NT2/D1 (cell line): ENCODE measurements at regions not wholly inside any gene's neighbourhood (a gene's known extent, or its start where the extent isn't known, plus 50 kb on each side); places are given as distances from the start of the nearest gene placed in this dataset.

Source experiments
- SUZ12 ChIP-seq: IDR thresholded peaks from 2 replicates; pipeline ENCODE4 v1.6.1; 2011; ENCODE audit not compliant: insufficient read length, insufficient read depth; ENCODE audit errors: extremely low read depth
- YY1 ChIP-seq: IDR thresholded peaks from 2 replicates; pipeline ENCODE4 v1.6.1; 2011; ENCODE audit not compliant: insufficient read length, insufficient read depth
- ZNF274 ChIP-seq: IDR thresholded peaks from 2 replicates; pipeline ENCODE4 v1.6.1; 2011; ENCODE audit warnings: mild to moderate bottlenecking, low read depth, low read length

DNA sequence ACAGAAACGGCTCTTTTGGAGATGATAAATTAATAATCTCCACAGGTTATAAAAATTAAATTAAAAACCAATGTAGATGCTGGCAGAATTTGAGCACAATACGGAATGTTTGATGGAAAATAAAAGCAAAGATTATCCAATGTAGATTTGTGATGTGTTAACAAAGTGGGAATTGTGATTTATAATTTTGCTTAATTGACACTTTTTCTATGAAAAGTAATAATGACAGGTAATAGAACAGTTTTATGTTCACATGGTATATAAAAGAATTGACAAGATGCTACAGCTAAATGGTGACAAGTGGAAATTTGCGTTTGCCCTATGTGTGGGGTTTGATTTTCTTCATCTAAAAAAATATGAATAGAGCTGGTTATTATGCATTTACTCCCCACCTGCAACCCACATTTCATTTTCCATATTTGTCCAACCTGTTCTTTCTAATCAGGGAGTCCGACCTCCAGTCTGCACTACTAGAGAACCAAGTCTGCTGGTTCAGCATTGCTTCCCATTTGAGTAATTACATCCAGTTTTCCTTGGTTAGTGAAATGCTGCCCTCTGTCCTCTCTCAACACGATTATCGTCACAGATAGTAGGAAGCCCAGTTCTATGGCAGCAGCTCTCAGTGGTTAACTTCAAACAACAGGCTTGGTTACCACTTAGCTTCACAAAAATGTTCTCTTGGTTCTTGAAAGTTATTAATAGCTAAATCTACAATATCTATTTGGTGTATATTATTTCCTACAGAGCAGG, 61.4 kb upstream of the SLITRK1 start:
- TF ChIP-seq YY1, result no peak
- TF ChIP-seq ZNF274, result no peak
- no peak for TF ChIP-seq SUZ12
